SH-SY5Y (cell line): ENCODE measurements at regions not wholly inside any gene's neighbourhood (a gene's known extent, or its start where the extent isn't known, plus 50 kb on each side); places are given as distances from the start of the nearest gene placed in this dataset.

ENCODE experiments used
- GATA2 ChIP-seq: IDR thresholded peaks from 2 replicates; pipeline ENCODE4 v1.6.1; 2011; ENCODE audit warnings: mild to moderate bottlenecking, low read depth, low read length
- GATA3 ChIP-seq: IDR thresholded peaks from 2 replicates; pipeline ENCODE4 v1.6.1; 2011; ENCODE audit warnings: low read depth, mild to moderate bottlenecking, low read length, moderate library complexity

- TF ChIP-seq GATA3 = no peak
- TF ChIP-seq GATA2 = no peak
These were observed 53.5 kb upstream of the SLC22A15 start for GRCh38 chr1:115922801-115923200.
